GM23338 (cell line): ENCODE measurements at regions not wholly inside any gene's neighbourhood (a gene's known extent, or its start where the extent isn't known, plus 50 kb on each side); places are given as distances from the start of the nearest gene placed in this dataset.

ENCODE experiments used
- ATAC-seq: fragments of 200-7000 bp; cut with Tn5 transposase; 3 replicates; pipeline ENCODE4 v1.9.1; 2020
- DNase-seq: peaks from one replicate; pipeline ENCODE4 v3.0.0-alpha.2; 2015; ENCODE audit warnings: low spot score
- H2AFZ ChIP-seq: fragments of 200-600 bp; sonication (generic); 2 replicates; pipeline ENCODE4 v1.8.0; 2016; ENCODE audit warnings: antibody characterized with exemption, mild to moderate bottlenecking, moderate library complexity
- H3F3A ChIP-seq: fragments of 200-600 bp; sonication (generic); replicated peaks from 2 replicates; pipeline ENCODE4 v1.8.0; 2017; ENCODE audit warnings: antibody characterized with exemption, mixed run types, low read depth
- H3K27ac ChIP-seq: fragments of 200-600 bp; sonication (generic); 2 replicates; pipeline ENCODE4 v1.6.1; 2016; ENCODE audit warnings: low read depth
- H3K27me3 ChIP-seq: fragments of 200-600 bp; sonication (generic); 2 replicates; pipeline ENCODE4 v1.8.0; 2016; ENCODE audit warnings: mild to moderate bottlenecking, mixed run types, moderate library complexity; ENCODE audit not compliant: insufficient read depth
- H3K36me3 ChIP-seq: fragments of 200-600 bp; sonication (generic); 2 replicates; pipeline ENCODE4 v1.8.0; 2016; ENCODE audit warnings: mild to moderate bottlenecking; ENCODE audit not compliant: insufficient read depth
- H3K4me1 ChIP-seq: fragments of 200-600 bp; sonication (generic); 2 replicates; pipeline ENCODE4 v1.8.0; 2016; ENCODE audit warnings: mild to moderate bottlenecking, moderate library complexity; ENCODE audit not compliant: insufficient read depth
- H3K4me2 ChIP-seq: fragments of 200-600 bp; sonication (generic); 2 replicates; pipeline ENCODE4 v1.7.1; 2017; ENCODE audit warnings: mixed run types
- H3K4me3 ChIP-seq: fragments of 200-600 bp; sonication (generic); 2 replicates; pipeline ENCODE4 v1.6.1; 2016; ENCODE audit warnings: mixed run types
- H3K79me2 ChIP-seq: fragments of 200-600 bp; sonication (generic); replicated peaks from 2 replicates; pipeline ENCODE4 v1.8.0; 2017; ENCODE audit warnings: mild to moderate bottlenecking; ENCODE audit not compliant: insufficient read depth
- H3K9me2 ChIP-seq: fragments of 200-600 bp; sonication (generic); 2 replicates; pipeline ENCODE4 v1.8.0; 2017; ENCODE audit not compliant: insufficient read depth
- H4K20me1 ChIP-seq: fragments of 200-600 bp; sonication (generic); replicated peaks from 2 replicates; pipeline ENCODE4 v1.8.0; 2017; ENCODE audit warnings: mild to moderate bottlenecking; ENCODE audit not compliant: insufficient read depth
- H3K27ac Mint-ChIP-seq: 2 replicates; pipeline ENCODE4 v1.8.0; 2020; ENCODE audit warnings: inconsistent platforms, mild to moderate bottlenecking, moderate library complexity, mixed read lengths
- H3K27me3 Mint-ChIP-seq: 3 replicates; pipeline ENCODE4 v1.8.0; 2022; ENCODE audit warnings: low read depth, mild to moderate bottlenecking, moderate library complexity, mixed read lengths, inconsistent platforms; ENCODE audit not compliant: insufficient read depth, poor library complexity
- H3K36me3 Mint-ChIP-seq: 3 replicates; pipeline ENCODE4 v1.8.0; 2021; ENCODE audit warnings: low read depth, mild to moderate bottlenecking, inconsistent platforms, moderate library complexity, mixed read lengths
- H3K4me1 Mint-ChIP-seq: 3 replicates; pipeline ENCODE4 v1.8.0; 2020; ENCODE audit warnings: mild to moderate bottlenecking, inconsistent platforms, mixed read lengths
- H3K4me3 Mint-ChIP-seq: 3 replicates; pipeline ENCODE4 v1.8.0; 2021; ENCODE audit warnings: moderate library complexity, mild to moderate bottlenecking, inconsistent platforms, mixed read lengths
- H3K9me3 Mint-ChIP-seq: 3 replicates; pipeline ENCODE4 v1.8.0; 2020; ENCODE audit warnings: moderate library complexity, mild to moderate bottlenecking, inconsistent platforms, mixed read lengths
- CREB1 ChIP-seq: fragments of 250-450 bp; sonication (Bioruptor Pico); IDR thresholded peaks from 2 replicates; pipeline ENCODE4 v1.5.0; 2020; ENCODE audit warnings: low read depth, mild to moderate bottlenecking, moderate library complexity
- ETS1 ChIP-seq: IDR thresholded peaks from 2 replicates; pipeline ENCODE4 v1.6.1; 2016; ENCODE audit warnings: antibody characterized with exemption
- EZH2 ChIP-seq: fragments of 200-600 bp; sonication (generic); IDR thresholded peaks from one replicate; pipeline ENCODE4 v1.8.0; 2017; ENCODE audit warnings: antibody characterized with exemption, mild to moderate bottlenecking, low read depth; ENCODE audit not compliant: unreplicated experiment
- EZH2phosphoT487 ChIP-seq: fragments of 200-600 bp; sonication (generic); IDR thresholded peaks from one replicate; pipeline ENCODE4 v1.8.1; 2018; ENCODE audit warnings: antibody characterized with exemption; ENCODE audit not compliant: unreplicated experiment
- JUNB ChIP-seq: IDR thresholded peaks from one replicate; pipeline ENCODE4 v1.6.1; 2016; ENCODE audit warnings: antibody characterized with exemption; ENCODE audit not compliant: unreplicated experiment
- NANOG ChIP-seq: IDR thresholded peaks from 2 replicates; pipeline ENCODE4 v1.6.1; 2016; ENCODE audit warnings: antibody characterized with exemption, borderline replicate concordance
- POLR2AphosphoS5 ChIP-seq: IDR thresholded peaks from 2 replicates; pipeline ENCODE4 v1.6.1; 2016; ENCODE audit warnings: antibody characterized with exemption, low read depth
- REST ChIP-seq: IDR thresholded peaks from one replicate; pipeline ENCODE4 v1.6.1; 2018; ENCODE audit warnings: antibody characterized with exemption; ENCODE audit not compliant: unreplicated experiment
- STAT1 ChIP-seq: IDR thresholded peaks from one replicate; pipeline ENCODE4 v1.6.1; 2016; ENCODE audit warnings: antibody characterized with exemption; ENCODE audit not compliant: unreplicated experiment
- ZNF114 ChIP-seq: fragments of 250-450 bp; sonication (Bioruptor Pico); IDR thresholded peaks from 2 replicates; pipeline ENCODE4 v1.5.0; 2020; ENCODE audit warnings: mild to moderate bottlenecking, moderate library complexity
- ZNF331 ChIP-seq: fragments of 250-450 bp; sonication (Bioruptor Pico); IDR thresholded peaks from 2 replicates; pipeline ENCODE4 v1.5.0; 2020; ENCODE audit warnings: low read depth, mild to moderate bottlenecking, moderate library complexity
- ZNF462 ChIP-seq: fragments of 250-450 bp; sonication (Bioruptor Pico); IDR thresholded peaks from 2 replicates; pipeline ENCODE4 v1.5.0; 2020; ENCODE audit warnings: mild to moderate bottlenecking, moderate library complexity
- TF ChIP-seq, protein P1 (sequence below), 2 experiments: fragments of 200-600 bp in 1 of 2; sonication (generic) in 1 of 2; conservative IDR thresholded peaks; 2 replicates each; pipeline versions ENCODE4 v1.5.1 to v1.6.1; 2016 to 2017; ENCODE audit warnings: antibody characterized with exemption in 2 of 2, low read depth in 2 of 2, mild to moderate bottlenecking in 2 of 2, moderate library complexity in 1 of 2

- H3K79me2 ChIP-seq = no peaks in the 10 kb centered on the region
- H3K4me1 ChIP-seq = peaks cover 7% of the 10 kb centered on the region
- no peak overlapping the region for H3K4me2 ChIP-seq
- DNase-seq (no peak), ATAC-seq (no peak)
- no peak overlapping the region for H2AFZ ChIP-seq
- H3K27me3 Mint-ChIP-seq = no peaks in the 10 kb centered on the region
- peaks cover 12% of the 10 kb centered on the region for H3K4me1 Mint-ChIP-seq
- H3K27ac ChIP-seq = no peak overlapping the region
- H3K4me3 ChIP-seq = no peak overlapping the region
- no peaks in the 10 kb centered on the region for H3K36me3 Mint-ChIP-seq
- TF ChIP-seq, protein P1, sequence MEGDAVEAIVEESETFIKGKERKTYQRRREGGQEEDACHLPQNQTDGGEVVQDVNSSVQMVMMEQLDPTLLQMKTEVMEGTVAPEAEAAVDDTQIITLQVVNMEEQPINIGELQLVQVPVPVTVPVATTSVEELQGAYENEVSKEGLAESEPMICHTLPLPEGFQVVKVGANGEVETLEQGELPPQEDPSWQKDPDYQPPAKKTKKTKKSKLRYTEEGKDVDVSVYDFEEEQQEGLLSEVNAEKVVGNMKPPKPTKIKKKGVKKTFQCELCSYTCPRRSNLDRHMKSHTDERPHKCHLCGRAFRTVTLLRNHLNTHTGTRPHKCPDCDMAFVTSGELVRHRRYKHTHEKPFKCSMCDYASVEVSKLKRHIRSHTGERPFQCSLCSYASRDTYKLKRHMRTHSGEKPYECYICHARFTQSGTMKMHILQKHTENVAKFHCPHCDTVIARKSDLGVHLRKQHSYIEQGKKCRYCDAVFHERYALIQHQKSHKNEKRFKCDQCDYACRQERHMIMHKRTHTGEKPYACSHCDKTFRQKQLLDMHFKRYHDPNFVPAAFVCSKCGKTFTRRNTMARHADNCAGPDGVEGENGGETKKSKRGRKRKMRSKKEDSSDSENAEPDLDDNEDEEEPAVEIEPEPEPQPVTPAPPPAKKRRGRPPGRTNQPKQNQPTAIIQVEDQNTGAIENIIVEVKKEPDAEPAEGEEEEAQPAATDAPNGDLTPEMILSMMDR (conservative IDR thresholded peaks at IDR 0.05; ENCODE audit: low read depth in 2 of 2) = no peak
- no peak for TF ChIP-seq REST
- no peak for TF ChIP-seq POLR2AphosphoS5
- TF ChIP-seq EZH2 = no peak
- no peak for TF ChIP-seq EZH2phosphoT487
- TF ChIP-seq ETS1 = no peak
- TF ChIP-seq ZNF331 (CRISPR knock-in tag) = no peak
- TF ChIP-seq ZNF462 (CRISPR knock-in tag) = no peak
- no peak for TF ChIP-seq CREB1
- no peak for TF ChIP-seq ZNF114
- no peak for TF ChIP-seq STAT1
- TF ChIP-seq NANOG = no peak
- no peak for TF ChIP-seq JUNB
- H4K20me1 ChIP-seq = no peaks in the 10 kb centered on the region
- no peaks in the 10 kb centered on the region for H3K27me3 ChIP-seq
- H3K27ac Mint-ChIP-seq = no peak overlapping the region
- H3F3A ChIP-seq = no peaks in the 10 kb centered on the region
- no peak overlapping the region for H3K4me3 Mint-ChIP-seq
- H3K9me3 Mint-ChIP-seq = no peaks in the 10 kb centered on the region
- no peaks in the 10 kb centered on the region for H3K36me3 ChIP-seq
- H3K9me2 ChIP-seq = no peaks in the 10 kb centered on the region
These were observed 501.7 kb downstream of the STK39 start for GRCh38 chr2:167745667-167746066.
